Activated T-cell treated with anti-CD3 and anti-CD28 coated beads, Interleukin-2, amount 50 U/mL, for 24 hours (primary cell): ENCODE measurements at regions not wholly inside any gene's neighbourhood (a gene's known extent, or its start where the extent isn't known, plus 50 kb on each side); places are given as distances from the start of the nearest gene placed in this dataset.

Experiments used
- DNase-seq: peaks from one replicate; pipeline ENCODE4 v3.0.0-alpha.2; 2020
- H3K27ac Mint-ChIP-seq: 2 replicates; pipeline ENCODE4 v1.8.0; 2020; ENCODE audit warnings: mild to moderate bottlenecking, mixed read lengths
- H3K27me3 Mint-ChIP-seq: 2 replicates; pipeline ENCODE4 v1.8.0; 2020; ENCODE audit warnings: mixed read lengths
- H3K36me3 Mint-ChIP-seq: 2 replicates; pipeline ENCODE4 v1.8.0; 2020; ENCODE audit warnings: low read depth, mixed read lengths
- H3K4me1 Mint-ChIP-seq: 2 replicates; pipeline ENCODE4 v1.8.0; 2020; ENCODE audit warnings: low read depth, mixed read lengths
- H3K4me3 Mint-ChIP-seq: 2 replicates; pipeline ENCODE4 v1.8.0; 2020; ENCODE audit warnings: mild to moderate bottlenecking, moderate library complexity, mixed read lengths
- H3K9me3 Mint-ChIP-seq: 2 replicates; pipeline ENCODE4 v1.8.0; 2020; ENCODE audit warnings: mixed read lengths

DNA sequence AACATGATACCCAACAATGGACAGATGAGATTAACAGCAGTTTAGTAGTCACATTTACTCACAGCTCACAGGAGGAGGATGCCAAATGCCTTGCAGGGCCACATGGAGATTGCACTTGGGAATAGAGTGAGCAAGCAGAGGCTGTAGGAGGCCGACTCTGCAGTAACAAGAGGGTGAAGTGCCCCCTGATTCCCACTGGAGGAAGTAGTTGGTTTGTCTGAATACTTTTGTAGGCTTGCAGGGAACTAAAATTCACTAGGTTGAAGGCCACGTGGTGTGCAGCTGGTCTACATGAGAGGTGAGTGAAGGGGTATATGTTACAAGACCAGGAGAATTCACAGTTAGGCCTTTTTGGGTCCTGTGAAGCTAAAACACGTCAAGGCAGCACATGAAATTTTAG, 419.3 kb upstream of the TNP1 start:
- no peak overlapping the region for H3K27ac Mint-ChIP-seq
- peaks cover 2% of the 10 kb centered on the region for H3K27me3 Mint-ChIP-seq
- no peaks in the 10 kb centered on the region for H3K4me1 Mint-ChIP-seq
- H3K36me3 Mint-ChIP-seq, result no peaks in the 10 kb centered on the region
- no peak for DNase-seq
- H3K9me3 Mint-ChIP-seq, result no peaks in the 10 kb centered on the region
- H3K4me3 Mint-ChIP-seq, result no peak overlapping the region

DNA sequence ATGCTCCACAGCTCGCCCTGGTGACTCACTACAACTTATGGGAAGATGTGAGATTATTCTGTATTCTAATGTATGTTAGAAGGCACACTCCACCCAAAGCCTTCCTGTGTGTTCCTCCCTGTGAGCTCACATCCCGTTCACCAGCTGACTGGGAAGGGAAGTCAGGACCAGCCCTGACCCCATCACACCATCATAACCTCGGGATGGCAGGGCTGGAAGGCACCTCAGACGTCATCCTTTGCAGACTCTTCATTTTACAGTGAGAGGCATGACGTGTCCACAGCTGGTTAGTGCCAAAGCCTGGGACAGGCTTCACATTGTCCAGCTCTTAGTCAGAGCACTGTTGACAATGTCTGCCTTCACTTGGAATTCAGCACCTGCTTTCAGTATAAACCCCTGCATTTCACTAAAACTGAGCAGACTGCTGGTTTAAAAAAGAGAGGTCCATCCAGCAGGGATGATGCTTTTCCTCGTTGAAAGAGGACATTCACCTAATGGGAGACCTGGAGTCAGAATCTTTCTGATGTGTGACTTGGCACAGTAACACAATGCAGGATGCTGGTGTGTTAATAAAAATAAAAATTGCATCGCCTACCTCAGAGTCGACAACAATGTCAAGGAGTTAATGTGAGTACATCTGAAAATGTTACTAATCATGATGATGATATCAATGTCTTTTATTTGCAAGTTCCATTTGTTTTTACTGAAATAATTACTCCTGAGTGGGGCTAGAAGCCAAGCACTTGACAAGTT, 418.0 kb upstream of the TNP1 start:
- Mint-ChIP-seq H3K4me1 (no peaks in the 10 kb centered on the region), H3K9me3 (no peaks in the 10 kb centered on the region), H3K36me3 (no peaks in the 10 kb centered on the region), H3K27ac (no peak overlapping the region), H3K27me3 (peaks cover 2% of the 10 kb centered on the region), H3K4me3 (no peak overlapping the region)
- no peak for DNase-seq

DNA sequence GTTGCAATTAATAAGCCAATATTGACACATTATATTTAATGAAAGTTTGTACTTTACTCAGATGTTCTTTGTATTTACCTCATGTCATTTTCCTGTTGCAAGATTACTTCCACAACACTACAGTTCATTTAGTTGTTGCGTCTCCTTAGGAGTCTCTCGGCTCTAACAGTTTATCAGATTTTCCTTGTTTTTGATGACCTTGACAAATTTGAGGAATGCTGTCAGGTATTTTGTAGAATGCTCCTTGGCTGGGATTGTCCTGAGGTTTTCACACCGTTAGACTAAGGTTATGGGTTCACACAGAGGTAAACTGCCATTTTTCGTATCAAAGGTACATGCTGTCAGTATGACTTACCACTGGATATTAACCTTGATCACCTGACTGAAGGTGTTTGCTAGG, 416.6 kb upstream of the TNP1 start:
- DNase-seq, result no peak
- no peaks in the 10 kb centered on the region for H3K36me3 Mint-ChIP-seq
- no peak overlapping the region for H3K27ac Mint-ChIP-seq
- no peaks in the 10 kb centered on the region for H3K9me3 Mint-ChIP-seq
- H3K4me1 Mint-ChIP-seq, result no peaks in the 10 kb centered on the region
- H3K27me3 Mint-ChIP-seq, result peaks cover 2% of the 10 kb centered on the region
- no peak overlapping the region for H3K4me3 Mint-ChIP-seq

DNA sequence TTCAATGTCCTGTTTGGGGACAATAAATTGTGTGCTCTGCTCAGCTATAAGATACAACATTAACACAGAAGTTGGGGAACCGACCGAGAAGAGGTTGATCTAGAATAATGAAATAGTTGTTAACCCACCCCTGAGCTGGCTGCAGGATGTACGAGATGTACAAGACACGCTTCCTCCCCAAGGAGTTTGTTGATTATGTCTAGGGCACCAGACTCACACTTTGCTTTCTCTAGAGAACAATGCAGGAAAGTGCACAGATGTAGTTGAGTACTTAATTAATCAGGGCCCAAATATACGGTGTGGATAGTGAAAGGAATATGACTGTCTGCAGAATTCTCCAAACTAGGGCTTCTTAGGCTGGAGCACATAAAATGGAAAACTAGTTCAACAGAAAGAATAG, 415.2 kb upstream of the TNP1 start:
- H3K27ac Mint-ChIP-seq, result no peak overlapping the region
- no peaks in the 10 kb centered on the region for H3K4me1 Mint-ChIP-seq
- no peak for DNase-seq
- no peaks in the 10 kb centered on the region for H3K9me3 Mint-ChIP-seq
- H3K4me3 Mint-ChIP-seq, result no peak overlapping the region
- H3K36me3 Mint-ChIP-seq, result no peaks in the 10 kb centered on the region
- peaks cover 2% of the 10 kb centered on the region for H3K27me3 Mint-ChIP-seq

DNA sequence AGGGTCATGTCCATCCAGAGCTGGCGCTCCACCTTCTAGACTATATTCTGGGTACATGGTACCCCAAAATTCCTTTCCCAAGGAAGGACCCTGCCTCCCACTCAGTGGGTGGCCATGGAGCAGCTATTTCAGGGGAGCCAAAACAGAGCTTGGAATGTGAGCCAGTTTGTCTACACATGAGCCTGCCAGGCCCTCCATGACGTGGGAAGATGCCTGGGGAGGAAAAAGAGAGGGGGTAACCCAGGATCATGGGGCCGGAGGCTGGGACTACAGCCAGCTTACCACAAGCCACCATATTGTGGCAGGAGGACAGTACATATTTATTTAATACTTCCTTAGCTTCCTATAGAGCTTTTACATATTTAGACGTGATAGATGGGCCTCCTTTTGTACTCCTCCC, 414.7 kb upstream of the TNP1 start:
- Mint-ChIP-seq H3K4me1 (no peaks in the 10 kb centered on the region), H3K27ac (no peak overlapping the region), H3K4me3 (no peak overlapping the region), H3K9me3 (no peaks in the 10 kb centered on the region), H3K36me3 (no peaks in the 10 kb centered on the region), H3K27me3 (peaks cover 8% of the 10 kb centered on the region)
- DNase-seq, result no peak

DNA sequence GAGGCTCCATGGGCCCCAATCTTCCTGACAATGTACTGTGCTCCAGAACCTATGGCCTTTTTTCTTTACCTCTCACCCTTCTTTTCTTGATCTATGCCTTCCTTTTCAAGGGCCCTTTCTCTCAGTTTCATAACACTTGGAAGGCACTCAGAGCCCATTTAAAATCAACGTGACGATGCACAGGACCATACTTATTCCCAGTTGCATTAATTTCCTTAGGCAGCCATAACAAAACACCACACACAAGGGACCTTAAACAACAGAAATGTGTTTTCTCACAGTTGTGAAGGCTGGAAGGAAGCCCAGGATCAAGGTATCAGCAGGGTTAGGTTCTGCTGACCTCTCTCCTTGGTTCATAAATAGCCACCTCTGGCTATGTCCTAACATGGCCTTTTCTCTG, 414.0 kb upstream of the TNP1 start:
- no peak for DNase-seq
- H3K4me1 Mint-ChIP-seq, result no peaks in the 10 kb centered on the region
- peaks cover 14% of the 10 kb centered on the region for H3K27me3 Mint-ChIP-seq
- H3K27ac Mint-ChIP-seq, result no peak overlapping the region
- H3K36me3 Mint-ChIP-seq, result no peaks in the 10 kb centered on the region
- no peak overlapping the region for H3K4me3 Mint-ChIP-seq
- H3K9me3 Mint-ChIP-seq, result no peaks in the 10 kb centered on the region

DNA sequence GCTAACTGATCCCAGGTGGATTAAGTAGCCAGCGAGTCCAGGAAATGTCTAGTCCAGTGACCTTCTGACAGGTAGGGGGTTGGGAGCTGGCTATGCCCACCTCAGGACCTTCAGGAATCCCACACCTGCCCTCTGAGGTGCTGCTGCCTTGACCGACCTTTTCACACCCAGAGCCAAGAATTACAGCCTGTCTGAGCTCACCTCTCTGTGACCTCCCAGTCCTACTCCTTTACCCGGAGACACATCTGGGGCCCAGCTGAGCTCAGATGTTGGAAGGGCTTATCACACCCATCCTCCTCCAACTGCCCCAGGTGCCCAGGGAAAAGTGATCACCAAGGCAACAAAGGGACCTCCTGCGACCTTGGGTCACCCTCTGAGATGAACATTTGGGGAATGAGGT, 413.3 kb upstream of the TNP1 start:
- Mint-ChIP-seq H3K27me3 (peaks cover 15% of the 10 kb centered on the region), H3K4me1 (no peaks in the 10 kb centered on the region), H3K4me3 (no peak overlapping the region), H3K27ac (no peak overlapping the region), H3K36me3 (no peaks in the 10 kb centered on the region), H3K9me3 (no peaks in the 10 kb centered on the region)
- no peak for DNase-seq

DNA sequence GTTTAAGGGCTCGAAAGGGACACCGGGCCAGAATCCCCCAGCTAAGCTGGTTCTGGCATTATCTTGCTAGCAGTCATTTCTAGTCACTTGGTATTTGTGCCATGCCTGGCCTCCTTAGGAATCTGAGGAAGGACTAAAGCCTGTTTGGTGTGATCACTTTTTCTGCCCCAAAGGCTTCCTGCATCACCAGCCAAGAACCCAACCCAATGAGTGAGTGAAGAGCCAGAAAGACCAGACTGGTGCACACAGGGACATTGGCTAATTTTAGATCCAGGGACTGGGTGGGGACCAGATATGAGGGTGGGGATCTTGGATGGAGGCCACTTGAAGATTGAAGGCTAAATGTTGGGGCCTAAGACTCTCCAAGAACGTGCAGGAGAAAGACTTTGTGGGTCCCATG, 411.9 kb upstream of the TNP1 start:
- peaks cover 3% of the 10 kb centered on the region for H3K9me3 Mint-ChIP-seq
- H3K4me1 Mint-ChIP-seq, result no peaks in the 10 kb centered on the region
- no peak for DNase-seq
- H3K27ac Mint-ChIP-seq, result no peak overlapping the region
- peaks cover 18% of the 10 kb centered on the region for H3K27me3 Mint-ChIP-seq
- no peaks in the 10 kb centered on the region for H3K36me3 Mint-ChIP-seq
- H3K4me3 Mint-ChIP-seq, result no peak overlapping the region

DNA sequence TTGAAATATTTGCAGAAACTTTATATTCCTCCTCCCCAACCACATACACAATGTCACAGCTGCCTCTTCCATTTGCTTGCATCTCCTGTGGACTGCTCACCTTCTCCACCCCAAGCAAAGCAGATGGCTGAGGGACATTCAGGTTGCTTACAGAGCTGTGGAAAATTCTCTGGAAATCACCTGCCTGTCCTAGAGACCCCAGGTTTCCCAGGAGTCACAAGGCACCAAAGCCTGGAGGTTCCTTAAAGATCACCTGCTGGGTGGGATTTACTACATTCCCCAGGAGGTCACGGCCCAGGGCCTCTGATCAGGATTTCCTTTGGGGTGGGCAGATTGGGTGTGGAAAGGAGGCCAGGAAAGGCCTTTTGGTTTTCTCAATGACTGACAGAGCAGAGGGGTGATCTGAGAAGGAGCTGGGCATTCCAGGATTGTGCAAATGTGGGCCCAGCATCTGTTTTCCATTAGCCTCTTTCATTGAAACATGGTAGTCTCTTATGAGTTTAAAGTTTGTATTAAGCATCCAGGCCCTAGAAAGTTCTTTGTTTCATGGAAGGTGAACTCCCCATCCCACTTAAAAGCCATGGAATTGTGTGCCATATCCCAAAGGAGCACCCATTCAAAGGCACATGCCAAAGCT, 410.7 kb upstream of the TNP1 start:
- Mint-ChIP-seq H3K27me3 (peaks cover 18% of the 10 kb centered on the region), H3K4me3 (no peak overlapping the region), H3K4me1 (no peaks in the 10 kb centered on the region), H3K9me3 (peaks cover 6% of the 10 kb centered on the region), H3K36me3 (no peaks in the 10 kb centered on the region), H3K27ac (no peak overlapping the region)
- no peak for DNase-seq

DNA sequence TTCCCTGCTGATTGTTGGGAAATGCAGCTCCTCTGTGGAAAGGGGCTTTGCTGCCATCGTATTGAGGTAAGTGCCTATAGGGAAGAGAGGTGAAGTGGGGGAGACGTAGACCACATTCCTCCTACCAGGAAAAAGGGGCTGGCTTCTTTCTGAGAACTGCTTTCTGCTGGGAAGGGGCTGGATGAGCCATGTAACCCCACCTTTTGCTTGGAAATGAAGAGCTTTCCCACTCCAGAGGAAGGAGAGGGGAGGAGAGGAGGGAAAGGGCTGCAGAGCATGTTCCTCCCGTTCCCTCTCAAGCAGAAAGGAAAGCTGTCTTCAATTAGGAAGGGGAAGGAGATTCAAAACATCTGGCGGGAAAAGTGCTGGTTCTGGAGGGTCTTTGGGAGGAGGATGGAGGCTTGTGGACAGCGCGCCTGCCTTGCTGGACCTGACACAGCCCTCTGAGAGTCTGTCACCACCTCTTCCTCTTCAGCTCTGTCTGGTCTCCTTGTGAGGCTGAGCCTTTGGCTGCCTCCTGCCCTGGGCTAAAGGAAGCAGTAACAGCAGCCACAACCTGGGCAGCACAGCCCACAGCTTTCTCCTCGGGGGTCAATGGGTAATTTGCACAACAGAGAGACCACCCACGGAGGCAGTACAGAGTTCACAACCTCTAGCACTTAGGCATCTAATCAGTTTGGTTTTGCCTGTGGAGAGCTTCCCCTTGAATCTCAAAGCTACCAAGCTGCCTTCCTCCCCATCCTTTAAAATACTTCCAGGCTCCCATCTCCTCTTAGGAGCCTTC, 410.0 kb upstream of the TNP1 start:
- Mint-ChIP-seq H3K4me1 (no peaks in the 10 kb centered on the region), H3K27me3 (peaks cover 18% of the 10 kb centered on the region), H3K36me3 (no peaks in the 10 kb centered on the region), H3K27ac (no peak overlapping the region), H3K4me3 (no peak overlapping the region), H3K9me3 (peaks cover 6% of the 10 kb centered on the region)
- no peak for DNase-seq

DNA sequence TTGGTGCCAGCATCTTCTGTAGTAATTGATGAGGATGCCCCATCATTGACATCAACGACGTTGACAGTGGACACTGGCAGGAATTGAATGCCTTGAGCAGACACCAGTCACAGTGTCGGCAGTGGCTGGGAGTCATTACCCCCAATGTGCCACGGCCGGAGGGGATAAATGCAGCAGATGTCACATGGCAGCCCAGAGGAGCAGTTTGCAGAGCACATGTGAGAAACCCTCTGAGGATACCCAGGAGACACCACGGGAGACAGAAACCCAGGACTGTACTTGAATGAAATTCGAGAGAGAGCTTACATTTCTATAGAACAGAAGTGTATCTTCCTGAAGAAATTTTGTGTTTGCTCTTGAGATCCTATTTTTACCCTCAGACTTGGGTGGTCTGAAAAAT, 409.1 kb upstream of the TNP1 start:
- Mint-ChIP-seq H3K36me3 (no peaks in the 10 kb centered on the region), H3K27me3 (peaks cover 18% of the 10 kb centered on the region), H3K27ac (no peak overlapping the region), H3K4me3 (no peak overlapping the region), H3K4me1 (no peaks in the 10 kb centered on the region), H3K9me3 (peaks cover 6% of the 10 kb centered on the region)
- DNase-seq, result no peak

DNA sequence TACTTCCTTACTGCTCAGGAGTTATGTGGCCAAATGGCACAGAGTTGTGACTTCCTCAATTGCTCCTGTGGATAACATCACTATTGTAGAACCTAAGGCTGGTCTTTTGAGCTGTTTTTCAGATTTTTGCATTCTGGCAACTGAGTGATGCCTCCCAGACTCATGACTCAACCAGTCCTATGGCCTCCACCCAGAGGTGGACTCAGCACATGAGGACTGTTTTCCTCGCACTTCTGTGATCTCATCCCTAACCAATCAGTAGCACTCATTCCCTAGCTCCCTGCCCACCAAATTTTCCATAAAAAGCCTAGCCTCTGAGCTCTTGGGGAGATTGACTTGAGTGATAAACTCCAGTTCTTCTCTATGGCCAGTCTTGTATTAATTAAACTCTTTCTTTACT, 407.9 kb upstream of the TNP1 start:
- DNase-seq, result no peak
- Mint-ChIP-seq H3K36me3 (no peaks in the 10 kb centered on the region), H3K27ac (no peak overlapping the region), H3K4me3 (no peak overlapping the region), H3K27me3 (peaks cover 18% of the 10 kb centered on the region), H3K9me3 (peaks cover 6% of the 10 kb centered on the region), H3K4me1 (no peaks in the 10 kb centered on the region)

DNA sequence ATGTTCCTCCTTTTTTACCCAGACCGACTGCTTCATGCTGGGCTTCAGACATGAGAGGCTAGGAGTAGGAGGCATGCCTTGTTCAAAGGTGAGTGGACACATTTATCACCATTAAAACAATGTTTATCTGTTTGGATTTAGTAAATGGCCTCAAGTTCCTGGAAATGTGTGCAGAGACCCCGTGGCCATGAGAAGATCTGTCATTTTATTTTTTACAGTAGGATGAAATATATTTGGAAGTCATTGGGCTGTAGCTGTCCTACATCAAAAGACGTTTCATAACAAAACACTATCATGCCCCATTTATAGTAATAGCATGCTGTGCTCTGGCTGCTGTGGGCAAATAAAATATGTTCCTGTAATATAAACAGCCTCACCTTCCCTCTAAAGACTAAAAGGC, 403.9 kb upstream of the TNP1 start:
- peaks cover 10% of the 10 kb centered on the region for H3K27me3 Mint-ChIP-seq
- H3K27ac Mint-ChIP-seq, result no peak overlapping the region
- no peak overlapping the region for H3K4me3 Mint-ChIP-seq
- H3K4me1 Mint-ChIP-seq, result no peaks in the 10 kb centered on the region
- H3K9me3 Mint-ChIP-seq, result peaks cover 6% of the 10 kb centered on the region
- no peaks in the 10 kb centered on the region for H3K36me3 Mint-ChIP-seq
- no peak for DNase-seq

DNA sequence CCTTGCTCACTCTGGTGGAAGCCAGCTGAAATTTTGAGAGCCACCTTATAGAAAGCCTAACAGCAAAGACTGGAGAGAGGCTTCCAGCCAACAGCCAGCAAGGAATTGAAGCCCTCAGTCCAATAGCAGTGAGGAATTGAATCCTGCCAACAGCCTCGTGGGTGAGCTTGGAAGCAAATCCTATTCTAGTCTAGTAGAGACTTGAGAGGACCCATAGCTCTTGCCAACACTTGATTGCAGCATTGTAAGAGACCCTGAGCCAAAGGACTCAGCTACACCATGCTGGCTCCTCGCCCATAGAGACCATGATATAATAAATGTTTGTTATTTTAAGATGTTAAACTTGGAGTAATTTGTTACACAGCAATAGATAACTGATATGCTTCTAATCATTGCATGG, 403.0 kb upstream of the TNP1 start:
- H3K4me1 Mint-ChIP-seq, result no peaks in the 10 kb centered on the region
- H3K27me3 Mint-ChIP-seq, result peaks cover 9% of the 10 kb centered on the region
- no peak overlapping the region for H3K4me3 Mint-ChIP-seq
- DNase-seq, result no peak
- H3K36me3 Mint-ChIP-seq, result no peaks in the 10 kb centered on the region
- peaks cover 5% of the 10 kb centered on the region for H3K9me3 Mint-ChIP-seq
- H3K27ac Mint-ChIP-seq, result no peak overlapping the region

DNA sequence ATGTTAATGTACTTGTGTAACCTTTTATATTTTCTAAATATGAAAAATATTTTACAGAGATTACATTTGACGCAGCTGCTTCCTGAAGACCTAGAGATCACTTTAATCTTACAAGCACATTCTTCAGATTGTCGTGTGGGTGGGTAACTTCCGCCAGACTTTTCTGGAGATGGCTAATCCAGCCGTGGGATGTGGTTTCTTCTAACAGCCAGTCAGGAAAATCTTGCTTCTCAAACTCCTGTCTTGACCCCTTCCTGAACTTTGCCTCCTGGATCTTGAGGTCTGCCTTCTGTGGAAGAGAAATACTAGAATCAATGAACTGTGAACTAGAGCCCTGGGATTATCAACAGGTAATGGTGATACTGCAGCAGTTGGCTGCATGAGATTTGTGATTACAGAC, 401.6 kb upstream of the TNP1 start:
- no peak for DNase-seq
- Mint-ChIP-seq H3K9me3 (peaks cover 4% of the 10 kb centered on the region), H3K4me3 (no peak overlapping the region), H3K27ac (no peak overlapping the region), H3K36me3 (no peaks in the 10 kb centered on the region), H3K4me1 (no peaks in the 10 kb centered on the region), H3K27me3 (peaks cover 5% of the 10 kb centered on the region)
